ENCODE measurements at regions not wholly inside any gene's neighbourhood (a gene's known extent, or its start where the extent isn't known, plus 50 kb on each side); places are given as distances from the start of the nearest gene placed in this dataset.
"Not testable (repeated sequence)": the region's sequence is repeated elsewhere in the genome, so short reads cannot be mapped to it uniquely, and the experiment has no call there.

GRCh38 chr6:5892669-5893068, 114.1 kb downstream of the NRN1 start:
- no peak for DNase-seq
- H3K4me2 ChIP-seq (ENCODE audit: low read length), result no peak overlapping the region
- no peak overlapping the region for H3K23ac ChIP-seq (ENCODE audit: low read length)
- H4K12ac ChIP-seq (ENCODE audit: low read depth, low read length), result no peak overlapping the region
- H2AFZ ChIP-seq (ENCODE audit: insufficient read depth, low read length, poor library complexity), result no peak overlapping the region
- H3K4me3 ChIP-seq (ENCODE audit: low read depth, low read length), result no peak overlapping the region
- peaks cover 0 to 2% of the 10 kb centered on the region in 2 experiments for H3K4me1 ChIP-seq (ENCODE audit: control insufficient read depth in 1 of 2, insufficient read depth in 2 of 2, low read length in 2 of 2)
- no peak overlapping the region for H3K14ac ChIP-seq (ENCODE audit: low read length)
- no peak overlapping the region for H3K4ac ChIP-seq (ENCODE audit: low read depth, low read length)
- no peak overlapping the region for H4K8ac ChIP-seq (ENCODE audit: low read depth, low read length)
- H3K18ac ChIP-seq (ENCODE audit: low read length), result no peak overlapping the region
- no peak overlapping the region for H2BK12ac ChIP-seq (ENCODE audit: low read length)
- no peaks in the 10 kb centered on the region for H3K79me1 ChIP-seq (ENCODE audit: low read length)
- H3K79me2 ChIP-seq (ENCODE audit: control insufficient read depth, insufficient read depth, low read length, poor library complexity), result no peaks in the 10 kb centered on the region
- H3K36me3 ChIP-seq (ENCODE audit: control insufficient read depth in 1 of 2, insufficient read depth in 2 of 2, low read length in 2 of 2), result no peaks in the 10 kb centered on the region
- H4K91ac ChIP-seq (ENCODE audit: low read depth, low read length), result no peak overlapping the region
- no peak overlapping the region for H2BK5ac ChIP-seq (ENCODE audit: low read depth, low read length, poor library complexity)
- H2BK120ac ChIP-seq (ENCODE audit: insufficient read depth, low read length, poor library complexity), result no peak overlapping the region
- peaks cover 5% of the 10 kb centered on the region for H3K9me3 ChIP-seq (ENCODE audit: insufficient read depth, low read depth, low read length)
- H2AK5ac ChIP-seq (ENCODE audit: low read length), result no peak overlapping the region
- no CpG with 5 or more reads among the region's 6 CpGs for WGBS (ENCODE audit: extremely low coverage, insufficient coverage, insufficient read length)
- no peak overlapping the region for H3K27ac ChIP-seq (ENCODE audit: low read depth, low read length)
- no peak overlapping the region for H3K9ac ChIP-seq (ENCODE audit: low read length)
- H3K27me3 ChIP-seq (ENCODE audit: insufficient read depth, low read length), result no peaks in the 10 kb centered on the region

- Histone ChIP-seq H3K4ac (ENCODE audit: low read depth, low read length) (no peak overlapping the region), H4K12ac (ENCODE audit: low read depth, low read length) (no peak overlapping the region), H3K27ac (ENCODE audit: low read depth, low read length) (no peak overlapping the region), H3K4me3 (ENCODE audit: low read depth, low read length) (no peak overlapping the region), H2BK12ac (ENCODE audit: low read length) (no peak overlapping the region), H3K36me3 (ENCODE audit: control insufficient read depth in 1 of 2, insufficient read depth in 2 of 2, low read length in 2 of 2) (no peaks in the 10 kb centered on the region), H2AFZ (ENCODE audit: insufficient read depth, low read length, poor library complexity) (no peak overlapping the region), H3K4me1 (ENCODE audit: control insufficient read depth in 1 of 2, insufficient read depth in 2 of 2, low read length in 2 of 2) (no peaks in the 10 kb centered on the region), H3K27me3 (ENCODE audit: insufficient read depth, low read length) (no peaks in the 10 kb centered on the region), H3K4me2 (ENCODE audit: low read length) (no peak overlapping the region), H3K14ac (ENCODE audit: low read length) (no peak overlapping the region), H2BK120ac (ENCODE audit: insufficient read depth, low read length, poor library complexity) (no peak overlapping the region), H3K9me3 (ENCODE audit: insufficient read depth, low read depth, low read length) (peaks cover 2% of the 10 kb centered on the region), H3K18ac (ENCODE audit: low read length) (no peak overlapping the region), H3K79me1 (ENCODE audit: low read length) (no peaks in the 10 kb centered on the region), H2BK5ac (ENCODE audit: low read depth, low read length, poor library complexity) (no peak overlapping the region), H4K8ac (ENCODE audit: low read depth, low read length) (no peak overlapping the region), H4K91ac (ENCODE audit: low read depth, low read length) (no peak overlapping the region), H3K23ac (ENCODE audit: low read length) (no peak overlapping the region), H2AK5ac (ENCODE audit: low read length) (no peak overlapping the region), H3K9ac (ENCODE audit: low read length) (no peak overlapping the region), H3K79me2 (ENCODE audit: control insufficient read depth, insufficient read depth, low read length, poor library complexity) (no peaks in the 10 kb centered on the region)
- WGBS (ENCODE audit: extremely low coverage, insufficient coverage, insufficient read length), result no CpG with 5 or more reads among the region's 1 CpG
- no peak for DNase-seq
Measured at GRCh38 chr6:5878792-5879191, 127.9 kb downstream of the NRN1 start.

- H2BK5ac ChIP-seq (ENCODE audit: low read depth, low read length, poor library complexity), result no peak overlapping the region
- H2BK12ac ChIP-seq (ENCODE audit: low read length), result no peak overlapping the region
- H3K4ac ChIP-seq (ENCODE audit: low read depth, low read length), result no peak overlapping the region
- H2AK5ac ChIP-seq (ENCODE audit: low read length), result no peak overlapping the region
- no peak overlapping the region for H3K27ac ChIP-seq (ENCODE audit: low read depth, low read length)
- H2AFZ ChIP-seq (ENCODE audit: insufficient read depth, low read length, poor library complexity), result no peak overlapping the region
- H3K23ac ChIP-seq (ENCODE audit: low read length), result no peak overlapping the region
- H3K4me3 ChIP-seq (ENCODE audit: low read depth, low read length), result no peak overlapping the region
- H4K8ac ChIP-seq (ENCODE audit: low read depth, low read length), result no peak overlapping the region
- no peak overlapping the region for H3K9ac ChIP-seq (ENCODE audit: low read length)
- H3K36me3 ChIP-seq (ENCODE audit: control insufficient read depth in 1 of 2, insufficient read depth in 2 of 2, low read length in 2 of 2), result no peaks in the 10 kb centered on the region
- no peak overlapping the region for H4K12ac ChIP-seq (ENCODE audit: low read depth, low read length)
- no peak overlapping the region for H3K14ac ChIP-seq (ENCODE audit: low read length)
- no peak overlapping the region for H3K18ac ChIP-seq (ENCODE audit: low read length)
- H4K91ac ChIP-seq (ENCODE audit: low read depth, low read length), result no peak overlapping the region
- no peaks in the 10 kb centered on the region for H3K79me1 ChIP-seq (ENCODE audit: low read length)
- H3K9me3 ChIP-seq (ENCODE audit: insufficient read depth, low read depth, low read length), result no peaks in the 10 kb centered on the region
- no peaks in the 10 kb centered on the region for H3K79me2 ChIP-seq (ENCODE audit: control insufficient read depth, insufficient read depth, low read length, poor library complexity)
- no peaks in the 10 kb centered on the region for H3K27me3 ChIP-seq (ENCODE audit: insufficient read depth, low read length)
- no peak overlapping the region for H3K4me2 ChIP-seq (ENCODE audit: low read length)
- no CpG with 5 or more reads among the region's 4 CpGs for WGBS (ENCODE audit: extremely low coverage, insufficient coverage, insufficient read length)
- no peaks in the 10 kb centered on the region for H3K4me1 ChIP-seq (ENCODE audit: control insufficient read depth in 1 of 2, insufficient read depth in 2 of 2, low read length in 2 of 2)
- H2BK120ac ChIP-seq (ENCODE audit: insufficient read depth, low read length, poor library complexity), result no peak overlapping the region
- DNase-seq, result no peak
Measured at GRCh38 chr6:5876076-5876475, 130.6 kb downstream of the NRN1 start.

- H3K79me1 ChIP-seq (ENCODE audit: low read length); H2BK12ac ChIP-seq (ENCODE audit: low read length); H3K27me3 ChIP-seq (ENCODE audit: insufficient read depth, low read length); H4K8ac ChIP-seq (ENCODE audit: low read depth, low read length); H3K23ac ChIP-seq (ENCODE audit: low read length); H3K14ac ChIP-seq (ENCODE audit: low read length); H2AK5ac ChIP-seq (ENCODE audit: low read length); H3K4ac ChIP-seq (ENCODE audit: low read depth, low read length); H4K12ac ChIP-seq (ENCODE audit: low read depth, low read length); H3K9me3 ChIP-seq (ENCODE audit: insufficient read depth, low read depth, low read length); H2BK5ac ChIP-seq (ENCODE audit: low read depth, low read length, poor library complexity); H3K36me3 ChIP-seq (ENCODE audit: control insufficient read depth in 1 of 2, insufficient read depth in 2 of 2, low read length in 2 of 2); H2AFZ ChIP-seq (ENCODE audit: insufficient read depth, low read length, poor library complexity); H3K4me3 ChIP-seq (ENCODE audit: low read depth, low read length); H3K18ac ChIP-seq (ENCODE audit: low read length); H3K4me1 ChIP-seq (ENCODE audit: control insufficient read depth in 1 of 2, insufficient read depth in 2 of 2, low read length in 2 of 2); H2BK120ac ChIP-seq (ENCODE audit: insufficient read depth, low read length, poor library complexity); H3K79me2 ChIP-seq (ENCODE audit: control insufficient read depth, insufficient read depth, low read length, poor library complexity); H3K27ac ChIP-seq (ENCODE audit: low read depth, low read length); DNase-seq; H4K91ac ChIP-seq (ENCODE audit: low read depth, low read length); H3K9ac ChIP-seq (ENCODE audit: low read length); H3K4me2 ChIP-seq (ENCODE audit: low read length): not testable (repeated sequence)
Measured at GRCh38 chr6:5873976-5874375, 132.7 kb downstream of the NRN1 start.

Measured in trophoblast cell (in vitro differentiated cells and primary cell).